SHP77 treated with DMSO at 0.1 percent for 48 hours (cell line): ENCODE measurements at regions not wholly inside any gene's neighbourhood (a gene's known extent, or its start where the extent isn't known, plus 50 kb on each side); places are given as distances from the start of the nearest gene placed in this dataset.

Experiments
- DNase-seq: peaks from one replicate; lab custom pipeline; 2025; lab: John Stamatoyannopoulos, UW

- no peak for DNase-seq
Observed at GRCh38 chr16:86384263-86384649, 126.1 kb upstream of the FOXF1 start.

GRCh38 chr16:86384980-86385379 is 125.3 kb upstream of the FOXF1 start:
- no peak for DNase-seq

- no peak for DNase-seq
Observed at GRCh38 chr16:86387468-86388440, 122.6 kb upstream of the FOXF1 start.

GRCh38 chr16:86388976-86389375 is 121.4 kb upstream of the FOXF1 start:
- no peak for DNase-seq

- DNase-seq = no peak
Observed at GRCh38 chr16:86389566-86390328, 120.6 kb upstream of the FOXF1 start.

- no peak for DNase-seq
Observed at GRCh38 chr16:86390335-86390734, 120.0 kb upstream of the FOXF1 start.

- no peak for DNase-seq
Observed at GRCh38 chr16:86391486-86391885, 118.8 kb upstream of the FOXF1 start.

- no peak for DNase-seq
Observed at GRCh38 chr16:86391984-86392383, 118.3 kb upstream of the FOXF1 start.

- no peak for DNase-seq
Observed at GRCh38 chr16:86392436-86393152, 117.7 kb upstream of the FOXF1 start.

GRCh38 chr16:86393907-86394626 is 116.3 kb upstream of the FOXF1 start:
- DNase-seq = no peak

- no peak for DNase-seq
Observed at GRCh38 chr16:86395477-86395876, 114.8 kb upstream of the FOXF1 start.

- no peak for DNase-seq
Observed at GRCh38 chr16:86396422-86396821, 113.9 kb upstream of the FOXF1 start.

- no peak for DNase-seq
Observed at GRCh38 chr16:86396901-86397311, 113.4 kb upstream of the FOXF1 start.

- no peak for DNase-seq
Observed at GRCh38 chr16:86398201-86398600, 112.1 kb upstream of the FOXF1 start.

- DNase-seq = no peak
Observed at GRCh38 chr16:86398622-86399021, 111.7 kb upstream of the FOXF1 start.

- DNase-seq = no peak
Observed at GRCh38 chr16:86401126-86401525, 109.2 kb upstream of the FOXF1 start.

GRCh38 chr16:86403085-86403484 is 107.2 kb upstream of the FOXF1 start:
- DNase-seq = peak; percentile 64

- no peak for DNase-seq
Observed at GRCh38 chr16:86403541-86404163, 106.7 kb upstream of the FOXF1 start.

- no peak for DNase-seq
Observed at GRCh38 chr16:86404678-86405077, 105.6 kb upstream of the FOXF1 start.

GRCh38 chr16:86405319-86405718 is 105.0 kb upstream of the FOXF1 start:
- DNase-seq = no peak

- no peak for DNase-seq
Observed at GRCh38 chr16:86406056-86406455, 104.3 kb upstream of the FOXF1 start.
